ENCODE measurements at regions not wholly inside any gene's neighbourhood (a gene's known extent, or its start where the extent isn't known, plus 50 kb on each side); places are given as distances from the start of the nearest gene placed in this dataset.

GRCh38 chr5:97764700-97765099 lies 581.7 kb upstream of the RIOK2 start:
- TF ChIP-seq POLR2AphosphoS5 (IDR thresholded peaks at IDR 0.05; ENCODE audit: low read depth, low read length): no peak
- no peak for TF ChIP-seq POLR2A (IDR thresholded peaks at IDR 0.05; ENCODE audit: low read depth, low read length)
- no peak for TF ChIP-seq TAF1 (IDR thresholded peaks at IDR 0.05; ENCODE audit: low read depth, low read length)
